SK-N-SH treated with all-trans-retinoic acid at 6 μM for 48 hours (cell line): ENCODE measurements at regions not wholly inside any gene's neighbourhood (a gene's known extent, or its start where the extent isn't known, plus 50 kb on each side); places are given as distances from the start of the nearest gene placed in this dataset.
"Not testable (repeated sequence)": the region's sequence is repeated elsewhere in the genome, so short reads cannot be mapped to it uniquely, and the experiment has no call there.

ENCODE experiments used
- ATAC-seq: fragments of 200-7000 bp; cut with Tn5 transposase; 3 replicates; pipeline ENCODE4 v1.9.1; 2020; ENCODE audit warnings: mild to moderate bottlenecking, moderate library complexity
- ARNTL ChIP-seq: fragments of 450-650 bp; formaldehyde crosslinking; IDR thresholded peaks from 2 replicates; pipeline ENCODE4 v1.5.0; 2020; ENCODE audit warnings: low read depth, mild to moderate bottlenecking, moderate library complexity, borderline replicate concordance
- BACH2 ChIP-seq: fragments of 250-450 bp; sonication (Bioruptor Pico); IDR thresholded peaks from 2 replicates; pipeline ENCODE4 v1.9.0; 2021; ENCODE audit warnings: mild to moderate bottlenecking, borderline replicate concordance
- CSDC2 ChIP-seq: fragments of 250-450 bp; sonication (Bioruptor Pico); IDR thresholded peaks from 2 replicates; pipeline ENCODE4 v1.5.0; 2020; ENCODE audit warnings: mild to moderate bottlenecking, moderate library complexity
- GLIS3 ChIP-seq: fragments of 250-450 bp; sonication (Bioruptor Pico); IDR thresholded peaks from 2 replicates; pipeline ENCODE4 v1.5.0; 2020; ENCODE audit warnings: mild to moderate bottlenecking, moderate library complexity
- ISL1 ChIP-seq: fragments of 250-450 bp; sonication (Bioruptor Pico); IDR thresholded peaks from 2 replicates; pipeline ENCODE4 v2.1.2; 2022; ENCODE audit warnings: mild to moderate bottlenecking, moderate library complexity
- OSR1 ChIP-seq: fragments of 250-450 bp; sonication (Bioruptor Pico); IDR thresholded peaks from 2 replicates; pipeline ENCODE4 v1.8.0; 2022; ENCODE audit warnings: moderate library complexity, mild to moderate bottlenecking, inconsistent platforms
- PPARA ChIP-seq: fragments of 250-450 bp; sonication (Bioruptor Pico); IDR thresholded peaks from 2 replicates; pipeline ENCODE4 v1.5.0; 2020; ENCODE audit warnings: mild to moderate bottlenecking, borderline replicate concordance
- RARB ChIP-seq: fragments of 250-450 bp; sonication (Bioruptor Pico); IDR thresholded peaks from 2 replicates; pipeline ENCODE4 v1.8.0; 2021; ENCODE audit warnings: mild to moderate bottlenecking, moderate library complexity
- SNAI2 ChIP-seq: fragments of 250-450 bp; sonication (Bioruptor Pico); IDR thresholded peaks from 2 replicates; pipeline ENCODE4 v1.5.0; 2020; ENCODE audit warnings: mild to moderate bottlenecking, moderate library complexity
- TOX ChIP-seq: fragments of 250-450 bp; sonication (Bioruptor Pico); IDR thresholded peaks from 2 replicates; pipeline ENCODE4 v1.8.0; 2021; ENCODE audit warnings: mild to moderate bottlenecking, moderate library complexity, borderline replicate concordance
- ZC3H10 ChIP-seq: fragments of 250-450 bp; sonication (Bioruptor Pico); IDR thresholded peaks from 2 replicates; pipeline ENCODE4 v1.5.1; 2021; ENCODE audit warnings: mild to moderate bottlenecking, moderate library complexity
- ZFP3 ChIP-seq: fragments of 250-450 bp; sonication (Bioruptor Pico); IDR thresholded peaks from 2 replicates; pipeline ENCODE4 v1.5.0; 2020; ENCODE audit warnings: mild to moderate bottlenecking, moderate library complexity
- ZFP30 ChIP-seq: fragments of 450-650 bp; formaldehyde crosslinking; IDR thresholded peaks from 2 replicates; pipeline ENCODE4 v1.5.0; 2022; ENCODE audit warnings: mild to moderate bottlenecking, moderate library complexity
- ZNF565 ChIP-seq: fragments of 450-650 bp; formaldehyde crosslinking; conservative IDR thresholded peaks from 2 replicates; pipeline ENCODE4 v1.5.0; 2020; ENCODE audit warnings: low read depth, mild to moderate bottlenecking, moderate library complexity
- ZNF70 ChIP-seq: fragments of 450-650 bp; formaldehyde crosslinking; IDR thresholded peaks from 2 replicates; pipeline ENCODE4 v1.5.0; 2020; ENCODE audit warnings: mild to moderate bottlenecking, moderate library complexity
- ZNF8 ChIP-seq: fragments of 450-650 bp; formaldehyde crosslinking; IDR thresholded peaks from 2 replicates; pipeline ENCODE4 v1.5.0; 2020; ENCODE audit warnings: mild to moderate bottlenecking, moderate library complexity
- TF ChIP-seq, protein P1 (sequence below): fragments of 250-450 bp; sonication (Bioruptor Pico); IDR thresholded peaks from 2 replicates; pipeline ENCODE4 v1.5.1; 2020; ENCODE audit warnings: low read depth, mild to moderate bottlenecking, moderate library complexity
- TF ChIP-seq, protein P2 (sequence below): fragments of 250-450 bp; sonication (Bioruptor Pico); IDR thresholded peaks from 2 replicates; pipeline ENCODE4 v1.5.0; 2020; ENCODE audit warnings: mild to moderate bottlenecking, moderate library complexity
- TF ChIP-seq, protein P3 (sequence below): fragments of 250-450 bp; sonication (Bioruptor Pico); IDR thresholded peaks from 2 replicates; pipeline ENCODE4 v1.8.0; 2021; ENCODE audit warnings: low read depth, mild to moderate bottlenecking, moderate library complexity, borderline replicate concordance
- TF ChIP-seq, protein P4 (sequence below): fragments of 250-450 bp; sonication (Bioruptor Pico); IDR thresholded peaks from 2 replicates; pipeline ENCODE4 v1.8.0; 2020; ENCODE audit warnings: mild to moderate bottlenecking, moderate library complexity, borderline replicate concordance

DNA sequence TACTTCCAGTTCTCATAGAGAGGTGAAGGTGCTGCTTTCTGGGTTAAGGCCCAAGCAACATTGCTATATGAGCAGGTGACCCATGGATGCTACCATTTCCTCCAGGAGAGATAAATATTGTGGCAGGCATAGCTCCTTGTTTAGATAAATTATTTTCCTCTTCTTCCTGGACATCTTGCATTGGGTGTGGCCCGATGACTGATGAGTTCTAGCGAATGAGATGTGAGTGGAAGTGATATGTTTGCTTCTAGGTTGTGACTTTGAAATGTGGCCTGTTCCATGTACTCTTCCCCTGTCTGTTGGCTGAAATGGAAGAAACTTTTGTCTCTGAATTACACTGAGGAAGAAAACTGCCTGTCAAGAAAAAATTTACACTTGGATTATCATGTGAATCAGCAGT, 101.7 kb upstream of the FMN2 start:
- no peak for ATAC-seq
- no peak for TF ChIP-seq ISL1 (CRISPR knock-in tag)
- no peak for TF ChIP-seq RARB (CRISPR knock-in tag)
- TF ChIP-seq ZNF70, result no peak
- TF ChIP-seq ZNF8 (CRISPR knock-in tag), result no peak
- TF ChIP-seq, protein P1, sequence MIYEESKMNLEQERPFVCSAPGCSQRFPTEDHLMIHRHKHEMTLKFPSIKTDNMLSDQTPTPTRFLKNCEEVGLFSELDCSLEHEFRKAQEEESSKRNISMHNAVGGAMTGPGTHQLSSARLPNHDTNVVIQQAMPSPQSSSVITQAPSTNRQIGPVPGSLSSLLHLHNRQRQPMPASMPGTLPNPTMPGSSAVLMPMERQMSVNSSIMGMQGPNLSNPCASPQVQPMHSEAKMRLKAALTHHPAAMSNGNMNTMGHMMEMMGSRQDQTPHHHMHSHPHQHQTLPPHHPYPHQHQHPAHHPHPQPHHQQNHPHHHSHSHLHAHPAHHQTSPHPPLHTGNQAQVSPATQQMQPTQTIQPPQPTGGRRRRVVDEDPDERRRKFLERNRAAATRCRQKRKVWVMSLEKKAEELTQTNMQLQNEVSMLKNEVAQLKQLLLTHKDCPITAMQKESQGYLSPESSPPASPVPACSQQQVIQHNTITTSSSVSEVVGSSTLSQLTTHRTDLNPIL (CRISPR knock-in tag), result no peak
- no peak for TF ChIP-seq ZFP30 (CRISPR knock-in tag)
- no peak for TF ChIP-seq GLIS3 (CRISPR knock-in tag)
- TF ChIP-seq BACH2 (CRISPR knock-in tag), result no peak
- TF ChIP-seq, protein P2, sequence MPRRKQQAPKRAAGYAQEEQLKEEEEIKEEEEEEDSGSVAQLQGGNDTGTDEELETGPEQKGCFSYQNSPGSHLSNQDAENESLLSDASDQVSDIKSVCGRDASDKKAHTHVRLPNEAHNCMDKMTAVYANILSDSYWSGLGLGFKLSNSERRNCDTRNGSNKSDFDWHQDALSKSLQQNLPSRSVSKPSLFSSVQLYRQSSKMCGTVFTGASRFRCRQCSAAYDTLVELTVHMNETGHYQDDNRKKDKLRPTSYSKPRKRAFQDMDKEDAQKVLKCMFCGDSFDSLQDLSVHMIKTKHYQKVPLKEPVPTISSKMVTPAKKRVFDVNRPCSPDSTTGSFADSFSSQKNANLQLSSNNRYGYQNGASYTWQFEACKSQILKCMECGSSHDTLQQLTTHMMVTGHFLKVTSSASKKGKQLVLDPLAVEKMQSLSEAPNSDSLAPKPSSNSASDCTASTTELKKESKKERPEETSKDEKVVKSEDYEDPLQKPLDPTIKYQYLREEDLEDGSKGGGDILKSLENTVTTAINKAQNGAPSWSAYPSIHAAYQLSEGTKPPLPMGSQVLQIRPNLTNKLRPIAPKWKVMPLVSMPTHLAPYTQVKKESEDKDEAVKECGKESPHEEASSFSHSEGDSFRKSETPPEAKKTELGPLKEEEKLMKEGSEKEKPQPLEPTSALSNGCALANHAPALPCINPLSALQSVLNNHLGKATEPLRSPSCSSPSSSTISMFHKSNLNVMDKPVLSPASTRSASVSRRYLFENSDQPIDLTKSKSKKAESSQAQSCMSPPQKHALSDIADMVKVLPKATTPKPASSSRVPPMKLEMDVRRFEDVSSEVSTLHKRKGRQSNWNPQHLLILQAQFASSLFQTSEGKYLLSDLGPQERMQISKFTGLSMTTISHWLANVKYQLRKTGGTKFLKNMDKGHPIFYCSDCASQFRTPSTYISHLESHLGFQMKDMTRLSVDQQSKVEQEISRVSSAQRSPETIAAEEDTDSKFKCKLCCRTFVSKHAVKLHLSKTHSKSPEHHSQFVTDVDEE (CRISPR knock-in tag), result no peak
- no peak for TF ChIP-seq ZNF565
- no peak for TF ChIP-seq SNAI2 (CRISPR knock-in tag)
- no peak for TF ChIP-seq TOX (CRISPR knock-in tag)
- TF ChIP-seq ZFP3 (CRISPR knock-in tag), result no peak
- TF ChIP-seq, protein P3, sequence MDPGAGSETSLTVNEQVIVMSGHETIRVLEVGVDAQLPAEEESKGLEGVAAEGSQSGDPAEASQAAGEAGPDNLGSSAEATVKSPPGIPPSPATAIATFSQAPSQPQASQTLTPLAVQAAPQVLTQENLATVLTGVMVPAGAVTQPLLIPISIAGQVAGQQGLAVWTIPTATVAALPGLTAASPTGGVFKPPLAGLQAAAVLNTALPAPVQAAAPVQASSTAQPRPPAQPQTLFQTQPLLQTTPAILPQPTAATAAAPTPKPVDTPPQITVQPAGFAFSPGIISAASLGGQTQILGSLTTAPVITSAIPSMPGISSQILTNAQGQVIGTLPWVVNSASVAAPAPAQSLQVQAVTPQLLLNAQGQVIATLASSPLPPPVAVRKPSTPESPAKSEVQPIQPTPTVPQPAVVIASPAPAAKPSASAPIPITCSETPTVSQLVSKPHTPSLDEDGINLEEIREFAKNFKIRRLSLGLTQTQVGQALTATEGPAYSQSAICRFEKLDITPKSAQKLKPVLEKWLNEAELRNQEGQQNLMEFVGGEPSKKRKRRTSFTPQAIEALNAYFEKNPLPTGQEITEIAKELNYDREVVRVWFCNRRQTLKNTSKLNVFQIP (CRISPR knock-in tag), result no peak
- TF ChIP-seq PPARA (CRISPR knock-in tag), result no peak
- no peak for TF ChIP-seq OSR1 (CRISPR knock-in tag)
- TF ChIP-seq, protein P4, sequence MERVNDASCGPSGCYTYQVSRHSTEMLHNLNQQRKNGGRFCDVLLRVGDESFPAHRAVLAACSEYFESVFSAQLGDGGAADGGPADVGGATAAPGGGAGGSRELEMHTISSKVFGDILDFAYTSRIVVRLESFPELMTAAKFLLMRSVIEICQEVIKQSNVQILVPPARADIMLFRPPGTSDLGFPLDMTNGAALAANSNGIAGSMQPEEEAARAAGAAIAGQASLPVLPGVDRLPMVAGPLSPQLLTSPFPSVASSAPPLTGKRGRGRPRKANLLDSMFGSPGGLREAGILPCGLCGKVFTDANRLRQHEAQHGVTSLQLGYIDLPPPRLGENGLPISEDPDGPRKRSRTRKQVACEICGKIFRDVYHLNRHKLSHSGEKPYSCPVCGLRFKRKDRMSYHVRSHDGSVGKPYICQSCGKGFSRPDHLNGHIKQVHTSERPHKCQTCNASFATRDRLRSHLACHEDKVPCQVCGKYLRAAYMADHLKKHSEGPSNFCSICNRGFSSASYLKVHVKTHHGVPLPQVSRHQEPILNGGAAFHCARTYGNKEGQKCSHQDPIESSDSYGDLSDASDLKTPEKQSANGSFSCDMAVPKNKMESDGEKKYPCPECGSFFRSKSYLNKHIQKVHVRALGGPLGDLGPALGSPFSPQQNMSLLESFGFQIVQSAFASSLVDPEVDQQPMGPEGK (CRISPR knock-in tag), result no peak

DNA sequence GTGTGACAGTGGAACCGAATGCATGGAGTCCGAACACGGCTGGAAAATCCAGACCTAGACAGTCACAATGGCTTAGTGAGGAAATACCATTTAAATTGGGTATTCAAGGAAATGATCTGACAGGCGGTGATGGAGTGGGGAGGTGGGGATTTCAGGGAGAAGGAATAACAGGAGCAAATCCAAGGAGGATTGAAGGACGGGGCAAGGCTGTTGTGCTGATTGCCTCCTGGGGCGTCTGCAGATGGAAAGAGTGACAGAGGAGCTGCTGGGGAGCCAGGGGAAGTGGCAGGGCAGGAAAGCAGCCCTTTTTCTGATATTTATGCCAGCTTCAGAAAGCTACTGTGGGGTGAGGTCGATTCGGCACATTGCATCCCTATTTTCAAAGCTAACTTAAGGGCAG, 99.1 kb upstream of the FMN2 start:
- ATAC-seq, result not testable (repeated sequence)

DNA sequence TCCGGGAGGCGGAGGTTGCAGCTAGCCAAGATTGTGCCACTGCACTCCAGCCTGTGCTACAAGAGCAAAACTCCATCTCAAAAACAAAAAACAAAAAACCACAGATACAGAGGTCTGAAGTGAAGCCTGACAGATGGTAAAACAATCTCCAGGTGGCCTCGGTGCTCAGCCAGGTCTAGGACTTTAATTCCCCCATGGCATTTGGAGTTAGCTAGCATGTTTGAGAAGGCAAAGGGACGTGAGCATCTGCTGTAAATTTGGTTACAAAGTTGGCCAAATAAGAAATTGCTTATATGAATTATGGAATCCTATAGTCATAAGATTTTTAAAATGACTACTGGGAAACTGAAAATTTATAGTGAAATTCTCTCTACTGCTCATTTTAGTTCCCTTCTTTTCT, 98.3 kb upstream of the FMN2 start:
- no peak for ATAC-seq

More for the DNA sequence above, 98.3 kb upstream of the FMN2 start:
- TF ChIP-seq TOX (CRISPR knock-in tag) (no peak), ISL1 (CRISPR knock-in tag) (no peak), SNAI2 (CRISPR knock-in tag) (no peak), CSDC2 (no peak), GLIS3 (CRISPR knock-in tag) (no peak), ZNF70 (no peak), ARNTL (no peak), ZFP3 (CRISPR knock-in tag) (no peak), RARB (CRISPR knock-in tag) (no peak), ZNF8 (CRISPR knock-in tag) (no peak), ZNF565 (no peak), ZC3H10 (CRISPR knock-in tag) (no peak), OSR1 (CRISPR knock-in tag) (no peak)
- TF ChIP-seq, protein P1 (CRISPR knock-in tag), result no peak
- TF ChIP-seq, protein P4 (CRISPR knock-in tag), result no peak
- TF ChIP-seq, protein P3 (CRISPR knock-in tag), result no peak
